Transverse colon (tissue), 4 donors: ENCODE measurements at regions not wholly inside any gene's neighbourhood (a gene's known extent, or its start where the extent isn't known, plus 50 kb on each side); places are given as distances from the start of the nearest gene placed in this dataset.

Source experiments
- EP300 ChIP-seq: sonication (generic); formaldehyde crosslinking; IDR thresholded peaks from one replicate; pipeline ENCODE4 v1.6.1; 2017; ENCODE audit warnings: antibody characterized with exemption, low read depth
- POLR2A ChIP-seq: fragments of 450-650 bp; IDR thresholded peaks from one replicate; pipeline ENCODE4 v1.6.1; 2016; ENCODE audit warnings: antibody characterized with exemption, mild to moderate bottlenecking, moderate library complexity
- POLR2AphosphoS5 ChIP-seq, 3 donors: sonication (generic); formaldehyde crosslinking; IDR thresholded peaks; one replicate each; pipeline ENCODE4 v1.6.1; 2016; ENCODE audit warnings: antibody characterized with exemption in 3 of 3
- TF ChIP-seq, protein P1 (sequence below), 5 experiments: fragments of 200-600 bp in 3 of 5; fragments of 450-650 bp in 2 of 5; sonication (generic) in 3 of 5; IDR thresholded peaks; 1 replicate in 2 of 5; 2 replicates in 3 of 5; pipeline ENCODE4 v1.5.1; 2016 to 2017; ENCODE audit warnings: antibody characterized with exemption in 5 of 5, inconsistent platforms in 3 of 5, mild to moderate bottlenecking in 2 of 5, moderate library complexity in 1 of 5

DNA sequence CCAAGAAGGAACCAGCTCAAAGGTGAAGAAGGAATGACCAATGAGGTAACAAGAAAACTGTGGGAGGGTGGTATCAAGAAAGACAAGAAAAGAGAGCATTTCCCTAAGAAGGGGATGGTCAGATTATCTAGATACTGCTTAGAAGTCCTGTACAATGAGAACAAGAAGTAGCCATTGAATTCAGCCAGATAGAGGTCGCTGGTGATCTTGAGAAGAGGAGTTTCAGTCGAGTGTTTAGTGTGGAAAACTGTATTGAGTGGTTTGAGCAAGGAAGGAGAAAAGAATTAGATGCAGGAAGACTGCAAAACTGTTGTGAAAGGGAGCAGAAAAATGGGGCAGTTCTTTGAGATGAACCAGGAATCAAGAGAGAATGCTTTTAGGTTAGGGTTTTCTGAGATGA, 74.6 kb upstream of the FAT3 start:
- TF ChIP-seq, protein P1, sequence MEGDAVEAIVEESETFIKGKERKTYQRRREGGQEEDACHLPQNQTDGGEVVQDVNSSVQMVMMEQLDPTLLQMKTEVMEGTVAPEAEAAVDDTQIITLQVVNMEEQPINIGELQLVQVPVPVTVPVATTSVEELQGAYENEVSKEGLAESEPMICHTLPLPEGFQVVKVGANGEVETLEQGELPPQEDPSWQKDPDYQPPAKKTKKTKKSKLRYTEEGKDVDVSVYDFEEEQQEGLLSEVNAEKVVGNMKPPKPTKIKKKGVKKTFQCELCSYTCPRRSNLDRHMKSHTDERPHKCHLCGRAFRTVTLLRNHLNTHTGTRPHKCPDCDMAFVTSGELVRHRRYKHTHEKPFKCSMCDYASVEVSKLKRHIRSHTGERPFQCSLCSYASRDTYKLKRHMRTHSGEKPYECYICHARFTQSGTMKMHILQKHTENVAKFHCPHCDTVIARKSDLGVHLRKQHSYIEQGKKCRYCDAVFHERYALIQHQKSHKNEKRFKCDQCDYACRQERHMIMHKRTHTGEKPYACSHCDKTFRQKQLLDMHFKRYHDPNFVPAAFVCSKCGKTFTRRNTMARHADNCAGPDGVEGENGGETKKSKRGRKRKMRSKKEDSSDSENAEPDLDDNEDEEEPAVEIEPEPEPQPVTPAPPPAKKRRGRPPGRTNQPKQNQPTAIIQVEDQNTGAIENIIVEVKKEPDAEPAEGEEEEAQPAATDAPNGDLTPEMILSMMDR (IDR thresholded peaks at IDR 0.05): no peak
- TF ChIP-seq POLR2AphosphoS5 (IDR thresholded peaks at IDR 0.05) (no peak), EP300 (no peak), POLR2A (no peak)
